Astrocyte (in vitro differentiated cells and primary cell): ENCODE measurements at regions not wholly inside any gene's neighbourhood (a gene's known extent, or its start where the extent isn't known, plus 50 kb on each side); places are given as distances from the start of the nearest gene placed in this dataset.
A peak's percentile ranks its signal among the peaks of the same experiment; 100 is the strongest.

Experiments
- DNase-seq: peaks from one replicate; pipeline ENCODE4 v3.0.0-alpha.2; 2010; ENCODE audit warnings: low read depth
- FAIRE-seq: peaks from 2 replicates; lab custom pipeline; 2011; peaks lifted over from hg19 to GRCh38; lab: Jason Lieb, UNC
- H2AFZ ChIP-seq: 2 replicates; pipeline ENCODE4 v1.6.0; 2012; ENCODE audit warnings: low read depth, low read length, inconsistent platforms
- H3K27ac ChIP-seq: 2 replicates; pipeline ENCODE4 v1.5.1; 2011; ENCODE audit warnings: low read depth, low read length, inconsistent platforms
- H3K27me3 ChIP-seq: 2 replicates; pipeline ENCODE4 v1.6.0; 2011; ENCODE audit warnings: low read length, inconsistent platforms; ENCODE audit not compliant: insufficient read depth
- H3K36me3 ChIP-seq: 2 replicates; pipeline ENCODE4 v1.5.1; 2011; ENCODE audit warnings: low read length, inconsistent platforms; ENCODE audit not compliant: insufficient read depth
- H3K4me1 ChIP-seq: 2 replicates; pipeline ENCODE4 v1.5.1; 2011; ENCODE audit warnings: low read length, inconsistent platforms; ENCODE audit not compliant: insufficient read depth
- H3K4me2 ChIP-seq: 2 replicates; pipeline ENCODE4 v1.6.0; 2012; ENCODE audit warnings: low read length, inconsistent platforms
- H3K4me3 ChIP-seq: 2 replicates; pipeline ENCODE4 v1.5.1; 2011; ENCODE audit warnings: low read depth, mild to moderate bottlenecking, low read length, inconsistent platforms; ENCODE audit not compliant: insufficient read depth
- H3K79me2 ChIP-seq: 2 replicates; pipeline ENCODE4 v1.6.0; 2012; ENCODE audit warnings: mild to moderate bottlenecking, low read length, inconsistent platforms; ENCODE audit not compliant: insufficient read depth
- H3K9ac ChIP-seq: 2 replicates; pipeline ENCODE4 v1.6.0; 2012; ENCODE audit warnings: mild to moderate bottlenecking, low read length, inconsistent platforms
- H3K9me3 ChIP-seq: 2 replicates; pipeline ENCODE4 v1.5.1; 2012; ENCODE audit warnings: low read depth, mild to moderate bottlenecking, low read length, inconsistent platforms; ENCODE audit not compliant: insufficient read depth
- H4K20me1 ChIP-seq: 2 replicates; pipeline ENCODE4 v1.6.0; 2012; ENCODE audit warnings: low read length, inconsistent platforms; ENCODE audit not compliant: insufficient read depth
- H3K27ac Mint-ChIP-seq: one replicate; pipeline ENCODE4 v1.8.0; 2021; ENCODE audit warnings: mild to moderate bottlenecking, mixed read lengths; ENCODE audit not compliant: unreplicated experiment
- H3K27me3 Mint-ChIP-seq: one replicate; pipeline ENCODE4 v1.8.0; 2021; ENCODE audit warnings: low read depth, mixed read lengths; ENCODE audit not compliant: unreplicated experiment
- H3K36me3 Mint-ChIP-seq: one replicate; pipeline ENCODE4 v1.8.0; 2021; ENCODE audit warnings: low read depth, mixed read lengths; ENCODE audit not compliant: unreplicated experiment
- H3K4me1 Mint-ChIP-seq: one replicate; pipeline ENCODE4 v1.8.0; 2021; ENCODE audit warnings: low read depth, mixed read lengths; ENCODE audit not compliant: unreplicated experiment
- H3K4me3 Mint-ChIP-seq: one replicate; pipeline ENCODE4 v1.8.0; 2021; ENCODE audit warnings: mild to moderate bottlenecking, moderate library complexity, mixed read lengths; ENCODE audit not compliant: unreplicated experiment
- H3K9me3 Mint-ChIP-seq: one replicate; pipeline ENCODE4 v1.8.0; 2021; ENCODE audit warnings: mild to moderate bottlenecking, mixed read lengths; ENCODE audit not compliant: unreplicated experiment
- CTCF ChIP-seq: IDR thresholded peaks from 2 replicates; pipeline ENCODE4 v1.5.1; 2011; ENCODE audit warnings: low read depth, mild to moderate bottlenecking, inconsistent platforms, low read length, moderate library complexity; ENCODE audit not compliant: insufficient read depth
- EZH2 ChIP-seq: IDR thresholded peaks from 2 replicates; pipeline ENCODE4 v1.6.1; 2012; ENCODE audit warnings: mild to moderate bottlenecking, low read length, inconsistent platforms; ENCODE audit not compliant: insufficient read depth

GRCh38 chr1:186611156-186611555, 69.1 kb downstream of the PTGS2 start:
- DNase-seq (no peak), FAIRE-seq (no peak)
- H3K27me3 Mint-ChIP-seq, result no peaks in the 10 kb centered on the region
- no peaks in the 10 kb centered on the region for H3K36me3 Mint-ChIP-seq
- no peak overlapping the region for H3K4me3 Mint-ChIP-seq
- H3K4me1 ChIP-seq, result no peaks in the 10 kb centered on the region
- no peak overlapping the region for H2AFZ ChIP-seq
- H3K9ac ChIP-seq, result no peak overlapping the region
- no peaks in the 10 kb centered on the region for H3K27me3 ChIP-seq
- no peak overlapping the region for H3K27ac ChIP-seq
- H3K4me3 ChIP-seq, result no peak overlapping the region
- no peaks in the 10 kb centered on the region for H3K36me3 ChIP-seq
- no peak overlapping the region for H3K27ac Mint-ChIP-seq
- no peak overlapping the region for H3K4me2 ChIP-seq
- no peaks in the 10 kb centered on the region for H4K20me1 ChIP-seq
- H3K9me3 Mint-ChIP-seq, result no peaks in the 10 kb centered on the region
- H3K9me3 ChIP-seq, result no peaks in the 10 kb centered on the region
- no peaks in the 10 kb centered on the region for H3K79me2 ChIP-seq
- no peaks in the 10 kb centered on the region for H3K4me1 Mint-ChIP-seq
- TF ChIP-seq EZH2, result no peak
- no peak for TF ChIP-seq CTCF

- H3K4me3 Mint-ChIP-seq, result no peak overlapping the region
- Histone ChIP-seq H3K4me2 (no peak overlapping the region), H3K27ac (no peak overlapping the region), H3K79me2 (no peaks in the 10 kb centered on the region), H3K9me3 (no peaks in the 10 kb centered on the region), H3K36me3 (no peaks in the 10 kb centered on the region), H4K20me1 (no peaks in the 10 kb centered on the region), H3K27me3 (no peaks in the 10 kb centered on the region), H3K4me1 (no peaks in the 10 kb centered on the region), H3K9ac (no peak overlapping the region), H2AFZ (no peak overlapping the region), H3K4me3 (no peak overlapping the region)
- H3K36me3 Mint-ChIP-seq, result no peaks in the 10 kb centered on the region
- no peak overlapping the region for H3K27ac Mint-ChIP-seq
- H3K4me1 Mint-ChIP-seq, result no peaks in the 10 kb centered on the region
- no peak for DNase-seq
- H3K27me3 Mint-ChIP-seq, result no peaks in the 10 kb centered on the region
- no peak for FAIRE-seq
- TF ChIP-seq CTCF, result no peak
- no peak for TF ChIP-seq EZH2
- H3K9me3 Mint-ChIP-seq, result no peaks in the 10 kb centered on the region
Measured at GRCh38 chr1:186609183-186609582, 71.0 kb downstream of the PTGS2 start.

GRCh38 chr1:186605762-186606350, 74.4 kb downstream of the PTGS2 start:
- Histone ChIP-seq H3K4me3 (no peak overlapping the region), H2AFZ (peak overlapping the region; percentile 60), H3K9me3 (no peaks in the 10 kb centered on the region), H3K36me3 (no peaks in the 10 kb centered on the region), H3K4me2 (no peak overlapping the region), H3K27me3 (no peaks in the 10 kb centered on the region), H3K9ac (no peak overlapping the region), H3K4me1 (no peaks in the 10 kb centered on the region), H3K27ac (no peak overlapping the region), H4K20me1 (no peaks in the 10 kb centered on the region), H3K79me2 (no peaks in the 10 kb centered on the region)
- Mint-ChIP-seq H3K36me3 (no peaks in the 10 kb centered on the region), H3K4me1 (no peaks in the 10 kb centered on the region), H3K27ac (no peak overlapping the region), H3K4me3 (no peak overlapping the region), H3K9me3 (no peaks in the 10 kb centered on the region), H3K27me3 (no peaks in the 10 kb centered on the region)
- peak; percentile 26 for DNase-seq
- TF ChIP-seq EZH2 (no peak), CTCF (peak; percentile 82)
- FAIRE-seq, result no peak
